ENCODE measurements at regions not wholly inside any gene's neighbourhood (a gene's known extent, or its start where the extent isn't known, plus 50 kb on each side); places are given as distances from the start of the nearest gene placed in this dataset.

DNA sequence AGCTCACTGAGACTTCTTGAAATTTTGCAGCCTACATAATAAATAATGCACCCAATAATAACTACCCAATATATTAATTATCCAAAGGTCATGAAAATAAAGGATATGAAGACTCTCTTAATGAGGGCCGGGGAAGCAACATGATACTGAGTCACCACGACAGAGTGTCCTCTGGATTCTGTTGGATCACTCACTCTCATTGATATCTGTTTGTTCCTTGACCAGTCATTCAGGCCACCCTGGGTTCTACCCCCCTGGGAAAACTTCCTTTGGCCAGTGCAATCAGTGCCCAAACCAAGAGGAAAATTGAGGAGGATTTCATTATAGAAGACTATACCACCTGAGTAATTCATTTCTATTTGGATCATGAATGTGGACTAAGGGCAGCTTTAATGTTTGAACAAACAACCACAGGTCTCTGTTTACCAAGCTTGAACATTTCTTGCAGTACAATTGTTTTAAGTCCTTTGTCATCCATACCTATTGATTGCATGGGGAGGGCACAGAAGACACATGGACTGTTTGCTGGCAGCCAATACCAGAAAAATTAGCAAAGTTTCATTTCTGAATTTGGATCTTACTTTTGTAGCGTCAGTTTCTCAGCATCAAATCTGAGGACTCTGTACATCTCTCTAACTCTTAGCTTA lies 137.2 kb upstream of the FGGY start:
- DNase-seq: no peak

DNA sequence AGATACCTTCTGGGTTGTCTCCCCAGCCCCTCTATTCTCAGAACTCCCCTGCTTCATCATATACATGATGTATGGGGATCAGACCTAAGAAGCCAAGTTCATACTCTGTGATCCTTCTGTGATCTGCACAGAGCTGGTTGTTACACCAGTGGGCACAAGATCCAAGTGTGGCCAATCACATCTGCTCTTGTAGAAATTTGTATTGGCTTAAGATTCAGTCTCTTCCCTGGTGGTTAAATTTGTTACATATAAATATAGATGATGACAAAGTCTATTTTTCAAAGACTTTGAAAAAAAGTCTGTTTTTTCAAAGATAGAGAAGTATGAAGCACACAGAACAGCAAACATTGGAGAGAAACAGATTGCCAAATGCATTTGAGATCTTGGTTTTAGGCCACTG lies 135.8 kb upstream of the FGGY start:
- DNase-seq: no peak

DNA sequence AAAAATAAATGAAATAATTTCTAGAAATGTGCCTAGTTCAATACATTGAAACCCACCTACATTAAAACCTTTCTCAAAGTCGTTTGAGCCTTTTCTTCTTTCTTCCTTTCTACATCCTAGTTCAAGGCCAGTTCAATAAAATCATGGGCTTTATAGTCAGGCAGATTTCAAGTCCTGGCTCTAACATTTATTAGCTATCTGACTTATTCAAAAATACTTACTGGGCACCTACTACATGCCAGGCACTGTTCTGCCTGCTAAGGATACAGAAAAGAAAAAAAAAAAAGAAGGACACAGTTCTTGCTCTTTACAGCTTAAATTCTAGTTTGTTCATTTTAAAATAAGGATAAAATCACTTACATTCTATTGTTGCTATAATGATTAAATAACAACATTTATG lies 134.2 kb upstream of the FGGY start:
- DNase-seq: no peak

DNA sequence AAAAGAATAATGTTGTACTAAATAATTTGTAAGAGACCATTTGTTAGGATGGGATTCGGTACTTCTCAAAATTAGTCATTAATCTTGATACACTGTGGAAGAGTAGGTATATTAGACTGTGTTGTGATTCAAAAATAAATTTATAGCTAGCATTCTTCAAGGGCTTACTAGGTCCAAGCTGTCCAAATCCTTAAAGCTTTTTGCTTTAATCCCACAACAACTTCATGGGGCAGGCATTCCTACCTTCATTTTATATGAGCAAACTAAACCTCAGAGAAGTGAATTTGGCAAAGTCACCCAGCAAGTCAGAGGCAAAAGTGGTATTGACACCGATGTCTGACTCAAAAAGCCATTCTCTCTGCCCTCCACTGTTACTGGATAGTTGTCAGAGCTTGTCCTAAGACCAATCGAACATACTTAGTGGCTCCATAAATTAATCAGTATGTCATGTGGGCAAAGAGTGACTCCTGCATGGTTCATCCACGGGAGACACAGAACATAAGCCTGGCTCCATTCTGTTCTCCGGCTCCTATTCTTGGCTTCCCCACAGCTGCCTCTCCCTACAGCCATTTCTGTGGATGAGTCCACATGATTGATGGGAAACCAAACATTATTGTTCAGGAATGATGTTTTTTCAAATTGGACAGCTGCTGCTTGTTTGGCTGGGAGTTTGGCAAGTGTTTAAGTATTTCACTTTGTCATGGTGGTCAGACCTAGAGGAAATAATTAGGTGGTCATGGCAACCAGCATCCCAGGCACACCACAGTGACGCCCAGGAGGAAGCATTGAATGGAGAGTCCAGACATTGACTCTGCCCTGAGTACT lies 133.4 kb upstream of the FGGY start:
- DNase-seq: no peak

DNA sequence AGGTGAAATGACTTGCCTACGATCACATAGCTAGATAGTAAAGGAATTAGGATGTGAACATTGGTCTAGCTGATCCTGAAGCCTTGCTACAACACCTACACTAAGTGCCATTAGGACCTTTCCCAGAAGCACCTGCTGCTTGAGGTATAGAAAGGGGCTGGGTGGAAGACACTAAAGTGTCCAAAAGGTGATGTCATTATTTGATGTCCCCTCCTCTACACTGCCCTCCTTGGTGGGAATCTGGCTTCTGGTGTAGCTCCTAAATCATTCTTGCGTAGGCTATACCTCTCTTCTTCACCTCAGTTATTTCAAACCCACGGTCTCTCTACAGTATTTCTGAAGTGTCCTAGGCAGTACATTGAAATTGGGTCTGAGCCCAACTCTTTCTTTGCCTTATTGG lies 132.5 kb upstream of the FGGY start:
- DNase-seq: no peak

DNA sequence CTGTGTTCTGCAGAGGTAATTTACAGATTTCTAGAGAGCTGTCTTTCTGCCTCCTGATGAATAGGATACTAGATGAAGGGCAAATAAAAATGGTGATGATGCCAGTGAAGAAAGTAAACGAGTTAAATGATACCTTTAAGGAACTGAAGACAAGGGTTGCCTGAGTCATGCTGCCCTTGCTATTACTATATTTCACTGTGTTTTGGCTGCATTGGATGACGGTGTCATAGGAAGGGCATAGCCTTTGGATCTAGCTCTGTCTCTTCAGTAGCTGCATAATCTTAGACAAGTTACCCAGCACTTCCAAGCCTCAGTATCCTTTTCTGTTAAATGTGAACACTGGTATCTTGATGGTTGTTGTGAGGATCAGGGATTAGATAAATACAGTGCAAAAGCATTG lies 131.5 kb upstream of the FGGY start:
- DNase-seq: no peak

DNA sequence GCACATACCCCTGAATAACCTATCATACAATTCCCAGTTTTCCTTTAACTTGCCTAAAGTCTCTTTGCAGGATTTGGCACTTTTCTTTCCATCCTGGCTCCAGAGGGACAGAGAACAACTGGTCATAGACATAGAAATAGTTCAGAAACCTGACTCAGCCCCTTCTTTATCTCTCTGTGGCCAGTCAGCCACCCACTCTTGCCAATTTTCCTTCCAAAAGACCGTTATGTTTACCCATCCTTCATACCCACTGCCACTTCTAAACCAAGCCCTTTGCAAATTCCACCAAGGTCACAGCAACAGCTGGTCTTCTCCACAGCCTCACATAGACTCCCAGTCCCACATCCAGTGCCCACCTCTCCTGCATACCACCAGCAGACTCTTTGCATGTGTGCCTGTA lies 127.2 kb upstream of the FGGY start:
- no peak for DNase-seq

DNA sequence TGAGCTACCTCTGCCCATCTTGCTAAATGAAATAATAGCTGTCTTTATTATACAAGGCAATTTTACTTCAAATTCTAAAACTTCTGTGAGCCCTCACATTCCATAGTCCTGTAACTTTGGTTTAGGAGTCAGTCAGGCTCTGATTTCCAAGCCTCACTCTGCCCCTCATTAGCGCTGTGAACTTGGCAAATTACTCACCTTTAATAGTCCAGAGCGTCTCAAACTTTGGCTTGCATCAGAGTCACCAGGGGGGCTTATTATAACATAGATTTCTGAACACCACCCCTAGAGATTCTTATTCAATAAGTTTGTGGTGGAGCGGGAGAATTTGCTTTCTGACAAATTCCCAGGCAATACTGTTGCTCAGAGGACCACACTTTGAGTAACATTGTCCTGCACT lies 126.2 kb upstream of the FGGY start:
- DNase-seq: no peak

DNA sequence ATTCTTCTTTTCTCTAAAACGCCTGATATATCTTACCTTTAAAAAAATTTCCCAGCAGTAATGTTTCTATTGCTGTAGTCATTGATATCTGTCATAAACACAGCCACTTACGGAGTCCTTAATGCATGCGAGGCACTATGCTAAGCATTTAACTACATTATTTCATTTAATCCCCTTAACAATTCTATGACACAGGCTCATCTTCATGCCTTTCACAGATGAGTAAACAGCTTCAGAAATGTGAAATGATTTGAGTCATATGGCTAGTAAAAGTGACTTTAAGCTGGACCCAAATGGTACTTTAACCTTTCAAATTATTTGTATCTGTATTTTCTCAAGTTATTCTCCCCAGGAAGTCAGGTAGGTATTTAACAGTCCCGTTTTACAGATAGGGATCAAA lies 125.1 kb upstream of the FGGY start:
- DNase-seq: no peak

DNA sequence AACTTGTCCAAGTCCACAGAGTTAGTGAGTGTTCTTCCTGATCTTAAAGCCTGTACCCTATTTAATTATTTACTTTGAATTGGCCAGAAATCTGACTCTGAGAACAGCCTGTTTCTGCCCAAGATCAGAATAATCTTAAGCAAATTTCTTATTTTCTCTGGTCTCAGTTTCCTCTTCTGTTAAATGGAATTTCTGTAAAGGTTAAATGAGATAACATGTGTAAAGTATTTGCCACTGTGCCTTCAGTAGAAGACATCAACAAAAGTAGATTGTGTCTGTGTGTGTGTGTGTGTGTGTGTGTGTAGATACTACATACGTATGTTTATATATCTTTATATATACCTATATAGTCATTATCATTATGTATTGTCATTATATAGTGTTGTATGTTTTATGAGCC lies 124.2 kb upstream of the FGGY start:
- DNase-seq: no peak

DNA sequence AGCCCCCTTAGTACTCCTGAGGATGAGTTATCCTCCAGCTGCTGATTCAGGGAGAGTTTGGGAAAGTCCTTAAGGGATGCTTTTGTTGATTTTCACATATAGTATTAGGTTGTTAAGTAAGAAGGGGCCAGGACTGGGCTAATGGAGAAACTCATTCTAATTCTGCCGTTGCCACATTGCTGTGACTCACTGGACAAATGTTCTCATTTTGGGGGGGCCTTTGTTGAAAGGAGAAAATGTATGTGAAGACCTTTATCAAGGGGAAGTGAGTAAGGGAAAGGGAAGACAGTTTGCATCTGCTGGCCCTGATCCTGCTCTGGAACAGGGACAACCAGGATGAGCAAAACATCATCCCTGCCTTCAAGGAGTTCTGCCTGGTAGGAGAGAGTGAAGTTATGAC lies 123.2 kb upstream of the FGGY start:
- no peak for DNase-seq

DNA sequence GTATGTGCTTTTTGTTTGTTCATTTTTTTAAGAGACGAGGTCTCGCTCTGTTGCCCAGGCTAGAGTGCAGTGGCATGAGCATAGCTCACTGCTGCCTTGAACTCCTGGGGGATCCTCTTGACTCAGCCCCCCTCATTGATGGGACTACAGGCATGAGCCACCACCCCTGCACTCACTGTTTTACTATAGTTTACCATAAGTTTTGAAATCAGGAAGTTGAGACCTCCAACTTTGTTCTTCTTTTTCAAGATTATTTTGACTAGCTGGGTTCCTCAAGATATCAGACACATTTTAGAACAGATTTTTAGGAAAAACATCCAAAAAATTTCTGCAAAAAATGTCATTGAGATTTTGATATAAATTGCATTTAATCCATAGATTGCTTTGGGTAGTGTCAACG lies 120.4 kb upstream of the FGGY start:
- DNase-seq: no peak

DNA sequence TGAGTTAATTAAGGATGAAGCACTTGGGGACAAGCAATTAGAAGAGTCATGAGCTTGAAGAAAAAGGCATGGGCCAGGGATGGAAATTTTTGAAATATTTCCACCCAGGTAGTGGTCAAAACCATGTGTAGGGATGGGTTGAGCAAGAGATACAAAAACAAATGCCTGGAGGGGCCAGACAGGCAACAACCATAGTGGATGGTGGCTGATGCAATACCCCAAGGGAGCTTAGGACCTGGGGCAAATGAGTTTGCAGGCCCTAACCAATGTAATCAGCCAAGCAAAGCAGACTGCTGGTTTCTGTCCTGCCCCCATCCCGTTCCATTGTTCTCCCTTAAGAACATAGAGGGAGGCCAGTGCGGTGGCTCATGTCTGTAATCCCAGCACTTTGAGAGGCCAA lies 119.1 kb upstream of the FGGY start:
- DNase-seq: no peak

DNA sequence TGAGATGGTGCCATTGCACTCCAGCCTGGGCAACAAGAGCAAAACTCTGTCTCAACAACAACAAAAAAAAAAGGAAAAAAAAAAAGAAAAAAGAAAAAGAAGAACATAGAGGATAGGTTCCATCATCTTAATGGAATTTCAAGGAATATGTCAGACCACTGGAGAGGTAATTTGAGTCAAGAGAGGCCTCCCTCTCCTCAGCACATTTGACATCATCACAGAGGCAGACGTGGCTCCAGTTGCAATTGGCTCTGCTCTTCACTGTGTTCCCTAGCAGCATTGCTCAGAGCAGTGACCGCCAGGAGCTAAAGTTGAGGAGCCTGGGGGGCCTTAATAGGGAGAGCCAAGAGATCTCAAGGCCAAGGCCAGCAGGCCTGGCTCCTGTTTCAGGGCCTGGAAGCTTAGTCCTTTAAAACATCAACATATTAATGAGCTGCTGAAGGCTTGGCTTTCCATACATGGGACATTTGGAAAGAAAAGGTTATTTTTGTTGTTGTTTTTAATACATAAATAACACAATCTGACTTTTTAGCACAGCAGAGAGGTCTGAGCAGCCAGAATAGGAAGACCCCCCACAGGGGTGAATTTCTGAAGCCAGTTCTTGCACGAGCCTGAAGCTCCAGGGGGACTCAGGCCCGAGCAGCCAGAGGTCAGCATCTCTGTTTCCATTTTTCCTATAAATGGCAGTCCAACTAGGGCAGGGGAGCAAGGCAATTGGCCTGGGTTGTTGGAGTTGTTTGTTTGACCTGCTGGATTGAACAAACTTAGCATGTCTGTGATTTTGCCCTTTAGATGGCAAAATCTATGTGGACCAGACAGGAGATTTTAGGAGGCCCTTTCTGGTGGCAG lies 118.3 kb upstream of the FGGY start:
- DNase-seq: no peak

DNA sequence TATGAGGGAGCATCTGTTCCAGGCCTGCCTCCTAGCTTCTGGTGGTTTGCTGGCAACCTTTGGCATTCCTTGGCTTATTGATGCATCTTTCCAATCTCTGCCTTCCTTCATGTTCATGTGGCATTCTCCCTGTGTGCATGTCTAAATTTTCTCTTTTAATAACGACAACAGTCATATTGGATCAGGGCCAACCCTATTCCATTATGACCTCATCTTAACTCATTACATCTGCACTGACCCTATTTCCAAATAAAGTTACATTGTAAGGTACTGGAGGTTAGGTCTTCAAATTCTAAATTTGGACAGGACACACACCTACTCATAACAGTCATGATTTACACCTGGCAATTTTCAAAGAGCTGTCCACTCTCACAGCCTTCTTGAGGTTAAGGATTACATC lies 117.2 kb upstream of the FGGY start:
- DNase-seq: no peak

DNA sequence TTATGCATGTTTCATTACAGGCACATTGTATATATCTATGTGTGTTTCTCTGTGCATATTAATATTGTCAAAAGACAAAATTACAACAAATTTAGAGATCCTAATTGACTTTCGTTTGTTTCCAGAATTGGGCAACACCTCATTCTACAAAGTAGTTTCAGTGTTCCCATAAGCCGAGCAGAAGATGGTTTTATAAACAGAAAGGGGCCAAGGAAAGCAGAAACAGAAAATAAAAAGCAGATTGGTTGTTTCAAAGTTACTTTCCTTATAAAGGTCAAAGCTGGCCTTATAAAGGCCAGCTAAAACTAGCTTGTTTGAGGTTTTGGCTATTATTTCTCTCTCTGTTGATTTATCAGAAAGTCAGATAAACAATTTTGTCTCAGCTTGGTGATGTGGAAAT lies 116.2 kb upstream of the FGGY start:
- DNase-seq: no peak

DNA sequence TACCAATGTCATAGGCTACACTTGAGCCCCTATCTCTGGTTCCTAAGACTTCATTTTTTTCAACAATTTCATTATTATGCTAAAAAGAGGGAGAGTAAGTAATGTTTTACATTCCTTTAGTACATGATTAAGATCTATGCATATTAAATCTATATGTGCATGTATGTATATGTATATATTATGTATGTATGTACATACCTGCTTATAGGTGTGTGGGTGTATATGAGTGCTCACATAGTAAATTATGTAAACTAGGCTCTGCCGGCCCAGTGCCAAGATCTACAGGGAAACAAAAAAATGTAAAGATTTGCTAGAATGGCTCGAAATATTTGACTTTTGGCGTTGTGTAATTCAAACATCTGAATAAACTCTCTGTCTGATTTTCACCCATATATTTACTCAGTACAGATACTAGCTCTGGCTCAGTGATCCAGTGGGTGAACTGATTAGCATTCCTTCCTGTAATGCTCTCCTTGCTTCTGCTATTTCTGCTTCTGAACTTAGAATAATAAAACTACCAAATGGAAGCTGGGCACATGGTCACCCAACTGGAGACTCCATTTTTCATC lies 113.1 kb upstream of the FGGY start:
- no peak for DNase-seq

DNA sequence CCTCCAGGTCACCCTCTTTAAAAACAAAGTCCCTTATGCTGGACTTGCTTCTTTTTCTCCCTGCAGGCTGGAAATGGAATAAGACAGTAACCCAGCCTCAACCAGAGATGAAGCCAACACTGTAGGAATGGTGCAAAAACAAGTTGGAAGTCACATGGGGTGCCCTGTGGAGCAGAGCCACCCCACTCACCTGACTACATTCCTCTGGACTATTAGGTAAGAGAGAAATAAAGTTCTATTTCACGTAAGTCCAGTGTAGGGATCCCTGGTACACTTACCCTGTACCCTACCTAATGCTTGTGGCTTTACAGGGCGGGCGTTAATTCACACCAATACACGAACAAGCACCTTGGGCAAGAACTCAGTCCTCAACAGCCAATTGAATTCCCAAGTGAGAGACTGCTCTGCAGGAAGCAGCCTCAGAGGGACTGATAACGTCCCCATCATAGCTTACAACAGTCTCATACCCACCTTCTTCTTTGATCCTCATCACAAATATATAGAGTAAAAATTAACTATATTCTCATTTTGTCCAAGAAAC lies 112.5 kb upstream of the FGGY start:
- no peak for DNase-seq

DNA sequence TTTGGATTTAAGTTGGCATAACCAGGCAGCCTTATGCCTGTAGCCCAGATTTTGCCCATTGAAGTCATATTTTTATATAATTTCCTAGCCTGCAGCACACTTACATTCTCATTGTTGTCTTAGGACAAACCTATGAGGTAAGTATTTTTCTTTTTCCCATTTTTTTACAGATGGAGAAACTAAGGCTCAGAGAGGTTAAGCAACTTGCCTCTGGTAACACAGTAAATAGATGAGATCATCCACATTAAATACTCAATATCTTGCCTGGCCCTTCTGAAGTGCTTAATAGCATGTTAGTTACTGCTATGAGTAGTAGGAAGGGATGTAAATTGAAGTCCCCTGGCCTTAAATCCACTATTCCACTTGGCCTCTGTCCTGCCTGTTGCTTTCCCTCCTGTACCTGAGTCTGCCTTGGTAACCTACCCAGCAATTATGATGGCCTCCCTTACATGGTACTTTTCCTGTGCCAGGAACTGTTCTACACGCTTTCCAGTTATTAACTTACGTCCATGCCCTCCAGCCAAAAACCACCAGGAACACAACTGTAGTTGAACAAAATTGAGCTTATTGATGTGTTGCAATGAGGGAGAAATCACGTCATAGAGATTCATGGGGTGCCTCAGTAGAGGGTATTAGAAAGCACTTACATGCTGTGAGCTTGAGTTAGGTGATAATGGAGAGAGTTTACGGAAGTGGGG lies 111.6 kb upstream of the FGGY start:
- DNase-seq: no peak

DNA sequence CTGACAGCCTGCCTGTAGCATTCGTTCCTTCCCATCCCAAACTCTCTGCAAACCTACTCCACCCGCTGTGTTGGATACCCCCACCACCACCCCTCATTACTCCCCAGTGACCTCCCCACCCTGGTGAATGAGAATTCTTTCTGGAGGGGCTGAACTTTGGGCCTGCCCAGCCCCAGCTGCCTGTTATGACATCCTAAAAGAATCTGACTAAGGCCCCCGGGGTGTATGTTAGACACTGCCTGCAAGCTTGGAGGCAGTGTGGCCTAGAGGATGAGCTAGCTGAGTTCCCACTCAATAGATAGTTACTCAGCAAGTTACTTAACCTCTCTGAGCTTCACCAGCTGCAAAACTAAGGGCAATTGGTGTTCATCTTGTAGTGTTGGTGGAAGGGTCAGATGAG lies 110.2 kb upstream of the FGGY start:
- DNase-seq: no peak

DNA sequence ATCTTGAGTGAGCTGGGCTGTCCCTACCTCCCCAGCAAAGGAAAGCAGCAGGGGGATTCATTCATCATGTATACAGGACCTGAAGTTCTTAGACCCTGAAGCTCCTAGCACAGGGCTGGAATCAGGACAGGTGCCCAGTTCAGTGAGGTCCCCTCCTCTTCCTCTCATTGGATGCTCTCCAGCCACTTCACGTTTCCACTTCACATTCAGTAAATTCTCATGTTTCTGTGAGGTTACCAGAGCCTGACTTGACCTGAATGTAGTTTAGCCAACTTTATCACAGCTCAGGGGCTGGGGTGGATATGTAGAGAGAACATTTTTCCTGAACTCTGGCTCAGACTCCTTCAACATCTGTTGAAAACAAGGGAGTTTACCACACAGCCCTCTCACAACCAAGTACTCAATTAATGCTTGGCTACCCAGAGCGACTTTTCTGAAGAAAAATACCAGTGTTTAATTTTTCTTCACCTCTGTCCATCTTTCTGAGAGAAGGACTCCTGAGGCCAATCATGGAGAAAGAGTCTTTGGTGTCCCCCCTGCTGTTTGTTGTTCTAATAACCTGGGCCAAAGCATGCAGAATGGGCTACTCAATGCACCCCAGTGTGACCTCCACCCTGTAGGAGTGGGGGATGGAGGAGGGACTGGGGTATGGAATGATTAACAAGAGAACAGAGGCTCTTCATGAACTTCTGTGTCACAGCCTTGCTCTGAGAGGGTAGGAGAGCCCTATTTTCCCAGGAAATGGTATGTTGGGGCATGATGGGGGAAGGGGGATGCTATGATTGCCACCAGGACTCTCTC lies 108.3 kb upstream of the FGGY start:
- no peak for DNase-seq

Measured in activated CD4-positive, alpha-beta T cell treated with anti-CD3 and anti-CD28 coated beads, Interleukin-2, amount 50 U/mL, for 16 hours (primary cell).